ENCODE measurements at regions not wholly inside any gene's neighbourhood (a gene's known extent, or its start where the extent isn't known, plus 50 kb on each side); places are given as distances from the start of the nearest gene placed in this dataset.
A peak's percentile ranks its signal among the peaks of the same experiment; 100 is the strongest.

- Histone ChIP-seq H3K27me3 (ENCODE audit: control insufficient read depth in 4 of 4, insufficient read depth in 4 of 4, low read length in 3 of 4) (peaks cover 0 to 6% (median 0%) of the 10 kb centered on the region in 4 donors), H3K27ac (ENCODE audit: low read depth in 1 of 2, low read length in 2 of 2) (no peak overlapping the region), H3K36me3 (ENCODE audit: control insufficient read depth in 4 of 4, insufficient read depth in 3 of 4, low read depth in 1 of 4, low read length in 3 of 4) (no peaks in the 10 kb centered on the region), H3K4me3 (ENCODE audit: low read depth in 1 of 3, low read length in 3 of 3) (no peak overlapping the region), H3K9me3 (ENCODE audit: control insufficient read depth in 4 of 4, low read length in 3 of 4) (no peaks in the 10 kb centered on the region), H3K9ac (ENCODE audit: low read depth in 1 of 2, low read length in 2 of 2) (no peak overlapping the region), H3K4me1 (ENCODE audit: control insufficient read depth in 4 of 4, insufficient read depth in 4 of 4, low read length in 3 of 4) (no peaks in the 10 kb centered on the region)
- no peak for TF ChIP-seq RAD21 (IDR thresholded peaks at IDR 0.05)
- no peak for TF ChIP-seq NR2F2 (IDR thresholded peaks at IDR 0.05)
- TF ChIP-seq, protein P1, sequence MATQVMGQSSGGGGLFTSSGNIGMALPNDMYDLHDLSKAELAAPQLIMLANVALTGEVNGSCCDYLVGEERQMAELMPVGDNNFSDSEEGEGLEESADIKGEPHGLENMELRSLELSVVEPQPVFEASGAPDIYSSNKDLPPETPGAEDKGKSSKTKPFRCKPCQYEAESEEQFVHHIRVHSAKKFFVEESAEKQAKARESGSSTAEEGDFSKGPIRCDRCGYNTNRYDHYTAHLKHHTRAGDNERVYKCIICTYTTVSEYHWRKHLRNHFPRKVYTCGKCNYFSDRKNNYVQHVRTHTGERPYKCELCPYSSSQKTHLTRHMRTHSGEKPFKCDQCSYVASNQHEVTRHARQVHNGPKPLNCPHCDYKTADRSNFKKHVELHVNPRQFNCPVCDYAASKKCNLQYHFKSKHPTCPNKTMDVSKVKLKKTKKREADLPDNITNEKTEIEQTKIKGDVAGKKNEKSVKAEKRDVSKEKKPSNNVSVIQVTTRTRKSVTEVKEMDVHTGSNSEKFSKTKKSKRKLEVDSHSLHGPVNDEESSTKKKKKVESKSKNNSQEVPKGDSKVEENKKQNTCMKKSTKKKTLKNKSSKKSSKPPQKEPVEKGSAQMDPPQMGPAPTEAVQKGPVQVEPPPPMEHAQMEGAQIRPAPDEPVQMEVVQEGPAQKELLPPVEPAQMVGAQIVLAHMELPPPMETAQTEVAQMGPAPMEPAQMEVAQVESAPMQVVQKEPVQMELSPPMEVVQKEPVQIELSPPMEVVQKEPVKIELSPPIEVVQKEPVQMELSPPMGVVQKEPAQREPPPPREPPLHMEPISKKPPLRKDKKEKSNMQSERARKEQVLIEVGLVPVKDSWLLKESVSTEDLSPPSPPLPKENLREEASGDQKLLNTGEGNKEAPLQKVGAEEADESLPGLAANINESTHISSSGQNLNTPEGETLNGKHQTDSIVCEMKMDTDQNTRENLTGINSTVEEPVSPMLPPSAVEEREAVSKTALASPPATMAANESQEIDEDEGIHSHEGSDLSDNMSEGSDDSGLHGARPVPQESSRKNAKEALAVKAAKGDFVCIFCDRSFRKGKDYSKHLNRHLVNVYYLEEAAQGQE (IDR thresholded peaks at IDR 0.05), result no peak
- TF ChIP-seq FOXA1 (IDR thresholded peaks at IDR 0.05), result no peak
- TF ChIP-seq FOXA2 (IDR thresholded peaks at IDR 0.05), result no peak
- TF ChIP-seq TAF1 (conservative IDR thresholded peaks at IDR 0.05), result no peak
- TF ChIP-seq, protein P2, sequence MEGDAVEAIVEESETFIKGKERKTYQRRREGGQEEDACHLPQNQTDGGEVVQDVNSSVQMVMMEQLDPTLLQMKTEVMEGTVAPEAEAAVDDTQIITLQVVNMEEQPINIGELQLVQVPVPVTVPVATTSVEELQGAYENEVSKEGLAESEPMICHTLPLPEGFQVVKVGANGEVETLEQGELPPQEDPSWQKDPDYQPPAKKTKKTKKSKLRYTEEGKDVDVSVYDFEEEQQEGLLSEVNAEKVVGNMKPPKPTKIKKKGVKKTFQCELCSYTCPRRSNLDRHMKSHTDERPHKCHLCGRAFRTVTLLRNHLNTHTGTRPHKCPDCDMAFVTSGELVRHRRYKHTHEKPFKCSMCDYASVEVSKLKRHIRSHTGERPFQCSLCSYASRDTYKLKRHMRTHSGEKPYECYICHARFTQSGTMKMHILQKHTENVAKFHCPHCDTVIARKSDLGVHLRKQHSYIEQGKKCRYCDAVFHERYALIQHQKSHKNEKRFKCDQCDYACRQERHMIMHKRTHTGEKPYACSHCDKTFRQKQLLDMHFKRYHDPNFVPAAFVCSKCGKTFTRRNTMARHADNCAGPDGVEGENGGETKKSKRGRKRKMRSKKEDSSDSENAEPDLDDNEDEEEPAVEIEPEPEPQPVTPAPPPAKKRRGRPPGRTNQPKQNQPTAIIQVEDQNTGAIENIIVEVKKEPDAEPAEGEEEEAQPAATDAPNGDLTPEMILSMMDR (IDR thresholded peaks at IDR 0.05; ENCODE audit: low read depth, low read length, missing input control), result no peak
- TF ChIP-seq HNF4G (IDR thresholded peaks at IDR 0.05), result no peak
- TF ChIP-seq JUND (IDR thresholded peaks at IDR 0.05), result no peak
- TF ChIP-seq YY1 (IDR thresholded peaks at IDR 0.05), result no peak
- TF ChIP-seq, protein P3, sequence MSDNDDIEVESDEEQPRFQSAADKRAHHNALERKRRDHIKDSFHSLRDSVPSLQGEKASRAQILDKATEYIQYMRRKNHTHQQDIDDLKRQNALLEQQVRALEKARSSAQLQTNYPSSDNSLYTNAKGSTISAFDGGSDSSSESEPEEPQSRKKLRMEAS (IDR thresholded peaks at IDR 0.05), result no peak
- TF ChIP-seq GABPA (IDR thresholded peaks at IDR 0.05 in 1 of 2, conservative IDR thresholded peaks at IDR 0.05 in 1 of 2), result no peak
- no peak for TF ChIP-seq HNF4A (conservative IDR thresholded peaks at IDR 0.05)
- no peak for TF ChIP-seq SP1 (IDR thresholded peaks at IDR 0.05)
- TF ChIP-seq EGR1 (IDR thresholded peaks at IDR 0.05; ENCODE audit: low read depth in 2 of 2), result no peak
- TF ChIP-seq, protein P4, sequence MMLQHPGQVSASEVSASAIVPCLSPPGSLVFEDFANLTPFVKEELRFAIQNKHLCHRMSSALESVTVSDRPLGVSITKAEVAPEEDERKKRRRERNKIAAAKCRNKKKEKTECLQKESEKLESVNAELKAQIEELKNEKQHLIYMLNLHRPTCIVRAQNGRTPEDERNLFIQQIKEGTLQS (IDR thresholded peaks at IDR 0.05), result no peak
- DNase-seq (ENCODE audit: low spot score), result peak; percentile 60
- WGBS, result 64% methylated on average over 10 of the region's 10 CpGs
These were observed 398.1 kb upstream of the TNRC6C start for GRCh38 chr17:77560381-77560780.

DNA sequence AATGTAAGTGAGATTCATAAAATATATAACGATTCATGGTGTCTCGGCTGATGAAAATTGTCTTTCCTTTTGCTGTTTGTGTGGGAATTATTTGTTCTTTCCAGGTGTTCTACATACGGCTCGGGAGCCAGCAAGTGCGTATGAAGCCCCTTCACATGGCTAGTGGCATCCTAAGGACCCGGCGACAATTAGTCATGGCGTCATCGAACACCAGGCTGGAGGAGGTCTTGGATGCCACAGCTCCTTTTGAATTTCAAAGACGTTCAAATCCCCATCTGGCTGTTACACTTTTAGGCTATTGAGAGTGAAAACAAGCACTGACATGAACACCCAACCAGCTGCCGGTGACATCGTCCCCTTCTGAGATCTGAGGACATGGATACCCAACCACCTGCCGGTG is 397.7 kb upstream of the TNRC6C start:
- 78% methylated on average over 13 of the region's 13 CpGs for WGBS
- no peak for DNase-seq (ENCODE audit: low spot score)
- H3K4me1 ChIP-seq (ENCODE audit: control insufficient read depth in 4 of 4, insufficient read depth in 4 of 4, low read length in 3 of 4), result no peaks in the 10 kb centered on the region
- no peak overlapping the region for H3K27ac ChIP-seq (ENCODE audit: low read depth in 1 of 2, low read length in 2 of 2)
- no peaks in the 10 kb centered on the region for H3K9me3 ChIP-seq (ENCODE audit: control insufficient read depth in 4 of 4, low read length in 3 of 4)
- no peak overlapping the region for H3K4me3 ChIP-seq (ENCODE audit: low read depth in 1 of 3, low read length in 3 of 3)
- no peaks in the 10 kb centered on the region for H3K36me3 ChIP-seq (ENCODE audit: control insufficient read depth in 4 of 4, insufficient read depth in 3 of 4, low read depth in 1 of 4, low read length in 3 of 4)
- H3K9ac ChIP-seq (ENCODE audit: low read depth in 1 of 2, low read length in 2 of 2), result no peak overlapping the region
- H3K27me3 ChIP-seq (ENCODE audit: control insufficient read depth in 4 of 4, insufficient read depth in 4 of 4, low read length in 3 of 4), result peaks cover 0 to 9% (median 0%) of the 10 kb centered on the region in 4 donors
- TF ChIP-seq NR2F2 (IDR thresholded peaks at IDR 0.05) (no peak), FOXA1 (IDR thresholded peaks at IDR 0.05) (no peak), JUND (IDR thresholded peaks at IDR 0.05) (no peak), HNF4A (conservative IDR thresholded peaks at IDR 0.05) (no peak), RAD21 (IDR thresholded peaks at IDR 0.05) (no peak), YY1 (IDR thresholded peaks at IDR 0.05) (no peak), EGR1 (IDR thresholded peaks at IDR 0.05; ENCODE audit: low read depth in 2 of 2) (no peak), TAF1 (conservative IDR thresholded peaks at IDR 0.05) (no peak), HNF4G (IDR thresholded peaks at IDR 0.05) (no peak)
- TF ChIP-seq, protein P2 (IDR thresholded peaks at IDR 0.05; ENCODE audit: low read depth, low read length, missing input control), result no peak
- TF ChIP-seq, protein P3 (IDR thresholded peaks at IDR 0.05), result no peak
- TF ChIP-seq, protein P5, sequence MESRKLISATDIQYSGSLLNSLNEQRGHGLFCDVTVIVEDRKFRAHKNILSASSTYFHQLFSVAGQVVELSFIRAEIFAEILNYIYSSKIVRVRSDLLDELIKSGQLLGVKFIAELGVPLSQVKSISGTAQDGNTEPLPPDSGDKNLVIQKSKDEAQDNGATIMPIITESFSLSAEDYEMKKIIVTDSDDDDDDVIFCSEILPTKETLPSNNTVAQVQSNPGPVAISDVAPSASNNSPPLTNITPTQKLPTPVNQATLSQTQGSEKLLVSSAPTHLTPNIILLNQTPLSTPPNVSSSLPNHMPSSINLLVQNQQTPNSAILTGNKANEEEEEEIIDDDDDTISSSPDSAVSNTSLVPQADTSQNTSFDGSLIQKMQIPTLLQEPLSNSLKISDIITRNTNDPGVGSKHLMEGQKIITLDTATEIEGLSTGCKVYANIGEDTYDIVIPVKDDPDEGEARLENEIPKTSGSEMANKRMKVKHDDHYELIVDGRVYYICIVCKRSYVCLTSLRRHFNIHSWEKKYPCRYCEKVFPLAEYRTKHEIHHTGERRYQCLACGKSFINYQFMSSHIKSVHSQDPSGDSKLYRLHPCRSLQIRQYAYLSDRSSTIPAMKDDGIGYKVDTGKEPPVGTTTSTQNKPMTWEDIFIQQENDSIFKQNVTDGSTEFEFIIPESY (IDR thresholded peaks at IDR 0.05), result no peak
- TF ChIP-seq, protein P1 (IDR thresholded peaks at IDR 0.05), result no peak

Measured in liver (tissue), 8 donors.